HCT116 (cell line): ENCODE measurements at regions not wholly inside any gene's neighbourhood (a gene's known extent, or its start where the extent isn't known, plus 50 kb on each side); places are given as distances from the start of the nearest gene placed in this dataset.

Experiments
- ATAC-seq: fragments of 200-7000 bp; cut with Tn5 transposase; 2 replicates; pipeline ENCODE4 v1.9.1; 2020; ENCODE audit warnings: mild to moderate bottlenecking, moderate library complexity
- BruUV-seq: library from RNA; stranded (reverse); fragments of 400-500 nt; replicated peaks from 2 replicates; lab custom pipeline; 2021; lab: Mats Ljungman, UMichigan
- CTCF ChIA-PET: fragments of 300-600 bp; sonication (Branson Sonifier 250); formaldehyde crosslinking; loops from one replicate; lab custom pipeline; 2021; ENCODE audit warnings: antibody characterized with exemption; lab: Charles Lee
- POLR2A ChIA-PET: fragments of 300-600, 350-600 bp; sonication (Branson Sonifier 250); formaldehyde crosslinking; loops from one replicate; lab custom pipeline; 2021; ENCODE audit warnings: antibody characterized with exemption; lab: Charles Lee
- RAD21 ChIA-PET, 2 experiments: fragments of 300-600 bp; sonication (Branson Sonifier 250); formaldehyde crosslinking; loops; one replicate each; lab custom pipeline; 2023; ENCODE audit warnings: low total read pairs in 2 of 2; ENCODE audit not compliant: uncharacterized antibody in 2 of 2, unreplicated experiment in 2 of 2, low non-redundant PET in 1 of 2; lab: Charles Lee
- DNase-seq: peaks from one replicate; pipeline ENCODE4 v3.0.0-alpha.2; 2010; ENCODE audit warnings: low read depth, low spot score
- H2AFZ ChIP-seq: fragments of 200-600 bp; shearing (Covaris generic), sonication (generic); 2 replicates; pipeline ENCODE4 v1.6.1; 2017; ENCODE audit warnings: low read depth, mixed run types, mixed read lengths, antibody characterized with exemption, low read length; ENCODE audit not compliant: poor library complexity, severe bottlenecking
- H3K27ac ChIP-seq: 2 replicates; pipeline ENCODE4 v1.5.1; 2012; ENCODE audit warnings: low read depth, low read length
- H3K27me3 ChIP-seq: fragments of 200-600 bp; sonication (generic); 2 replicates; pipeline ENCODE4 v1.6.1; 2016; ENCODE audit warnings: mixed run types, low read length, mixed read lengths; ENCODE audit not compliant: insufficient read depth
- H3K36me3 ChIP-seq, 2 experiments: fragments of 200-500 bp in 1 of 2; fragments of 200-600 bp in 1 of 2; sonication (Bioruptor generic) in 1 of 2; sonication (generic) in 1 of 2; 2 replicates each; pipeline versions ENCODE4 v1.5.1 to v1.6.1; 2014 to 2016; ENCODE audit warnings: low read length in 2 of 2, inconsistent platforms in 1 of 2, mixed read lengths in 1 of 2, mixed run types in 1 of 2; ENCODE audit not compliant: insufficient read depth in 2 of 2, control insufficient read depth in 1 of 2
- H3K4me1 ChIP-seq, 2 experiments: fragments of 200-600 bp in 1 of 2; sonication (generic) in 1 of 2; 2 replicates each; pipeline versions ENCODE4 v1.5.1 to v1.6.1; 2012 to 2017; ENCODE audit warnings: low read length in 2 of 2, inconsistent platforms in 1 of 2, mild to moderate bottlenecking in 1 of 2, mixed read lengths in 1 of 2, mixed run types in 1 of 2, moderate library complexity in 1 of 2; ENCODE audit not compliant: insufficient read depth in 2 of 2, control insufficient read depth in 1 of 2
- H3K4me2 ChIP-seq: fragments of 200-600 bp; sonication (generic); 2 replicates; pipeline ENCODE4 v1.6.1; 2017; ENCODE audit warnings: mixed run types, low read length, mixed read lengths
- H3K4me3 ChIP-seq, 2 experiments: fragments of 200-600 bp in 1 of 2; sonication (generic) in 1 of 2; replicated peaks in 1 of 2; 2 replicates each; pipeline ENCODE4 v1.5.1; 2011 to 2016; ENCODE audit warnings: low read length in 2 of 2, control low read depth in 1 of 2, low read depth in 1 of 2, mild to moderate bottlenecking in 1 of 2, mixed read lengths in 1 of 2, mixed run types in 1 of 2
- H3K79me2 ChIP-seq: fragments of 200-600 bp; sonication (generic); 2 replicates; pipeline ENCODE4 v1.6.1; 2017; ENCODE audit warnings: mild to moderate bottlenecking, mixed run types, low read length, moderate library complexity, mixed read lengths; ENCODE audit not compliant: insufficient read depth
- H3K9ac ChIP-seq: fragments of 200-600 bp; sonication (generic); 2 replicates; pipeline ENCODE4 v1.6.1; 2016; ENCODE audit warnings: low read length, mixed read lengths
- H3K9me2 ChIP-seq: fragments of 200-600 bp; sonication (generic), shearing (Covaris generic); 2 replicates; pipeline ENCODE4 v1.6.1; 2017; ENCODE audit warnings: mixed run types, mild to moderate bottlenecking, moderate library complexity; ENCODE audit not compliant: insufficient read depth
- H3K9me3 ChIP-seq, 2 experiments: fragments of 200-500 bp in 1 of 2; fragments of 200-600 bp in 1 of 2; sonication (Bioruptor generic) in 1 of 2; sonication (generic) in 1 of 2; 2 replicates each; pipeline ENCODE4 v1.6.1; 2014 to 2017; ENCODE audit warnings: low read length in 2 of 2, mixed read lengths in 2 of 2, inconsistent platforms in 1 of 2, low read depth in 1 of 2, mild to moderate bottlenecking in 1 of 2, mixed run types in 1 of 2, moderate library complexity in 1 of 2; ENCODE audit not compliant: control insufficient read depth in 1 of 2, insufficient read depth in 1 of 2
- H4K20me1 ChIP-seq: fragments of 200-600 bp; sonication (generic), shearing (Covaris generic); 2 replicates; pipeline ENCODE4 v1.6.1; 2017; ENCODE audit warnings: mixed run types, mild to moderate bottlenecking, moderate library complexity; ENCODE audit not compliant: insufficient read depth
- CBX3 ChIP-seq: IDR thresholded peaks from 2 replicates; pipeline ENCODE4 v1.6.1; 2012; ENCODE audit warnings: low read depth
- CEBPB ChIP-seq: IDR thresholded peaks from 2 replicates; pipeline ENCODE4 v1.6.1; 2012; ENCODE audit warnings: low read depth
- EGR1 ChIP-seq: IDR thresholded peaks from 2 replicates; pipeline ENCODE4 v1.6.1; 2012; ENCODE audit warnings: low read depth
- EZH2 ChIP-seq: fragments of 200-600 bp; sonication (generic); IDR thresholded peaks from 2 replicates; pipeline ENCODE4 v1.6.1; 2017; ENCODE audit warnings: antibody characterized with exemption, mixed run types
- FOSL1 ChIP-seq: IDR thresholded peaks from 2 replicates; pipeline ENCODE4 v1.6.1; 2012; ENCODE audit warnings: low read depth
- POLR2A ChIP-seq: IDR thresholded peaks from 2 replicates; pipeline ENCODE4 v1.7.0; 2011; ENCODE audit warnings: borderline replicate concordance; ENCODE audit not compliant: insufficient read depth, insufficient read length; ENCODE audit errors: extremely low read depth
- SIN3A ChIP-seq: IDR thresholded peaks from 2 replicates; pipeline ENCODE4 v1.6.1; 2012; ENCODE audit warnings: low read depth
- SP1 ChIP-seq: IDR thresholded peaks from 2 replicates; pipeline ENCODE4 v1.6.1; 2012; ENCODE audit warnings: low read depth
- SRF ChIP-seq: IDR thresholded peaks from 2 replicates; pipeline ENCODE4 v1.6.1; 2012; ENCODE audit warnings: low read depth
- YY1 ChIP-seq: IDR thresholded peaks from 2 replicates; pipeline ENCODE4 v1.6.1; 2011; ENCODE audit warnings: low read length, low read depth, moderate library complexity, mild to moderate bottlenecking; ENCODE audit not compliant: insufficient replicate concordance; ENCODE audit errors: extremely low read depth
- ZBTB33 ChIP-seq: IDR thresholded peaks from 2 replicates; pipeline ENCODE4 v1.6.1; 2011; ENCODE audit warnings: mild to moderate bottlenecking, low read length, moderate library complexity; ENCODE audit not compliant: insufficient replicate concordance; ENCODE audit errors: extremely low read depth
- ZFX ChIP-seq: fragments of 450-650 bp; IDR thresholded peaks from 2 replicates; pipeline ENCODE4 v1.6.1; 2017
- ZNF274 ChIP-seq: fragments of 200-500 bp; sonication (Bioruptor generic); IDR thresholded peaks from 2 replicates; pipeline ENCODE4 v1.6.1; 2014; ENCODE audit warnings: mild to moderate bottlenecking, low read depth, low read length, inconsistent platforms
- intact Hi-C: fragments of 100-400 bp; cut with micrococcal nuclease; formaldehyde crosslinking; loops from 2 replicates; pipeline ENCODE4 v1.10.0; 2022
- TF ChIP-seq, protein P1 (sequence below): IDR thresholded peaks from 2 replicates; pipeline ENCODE4 v1.6.1; 2012

DNA sequence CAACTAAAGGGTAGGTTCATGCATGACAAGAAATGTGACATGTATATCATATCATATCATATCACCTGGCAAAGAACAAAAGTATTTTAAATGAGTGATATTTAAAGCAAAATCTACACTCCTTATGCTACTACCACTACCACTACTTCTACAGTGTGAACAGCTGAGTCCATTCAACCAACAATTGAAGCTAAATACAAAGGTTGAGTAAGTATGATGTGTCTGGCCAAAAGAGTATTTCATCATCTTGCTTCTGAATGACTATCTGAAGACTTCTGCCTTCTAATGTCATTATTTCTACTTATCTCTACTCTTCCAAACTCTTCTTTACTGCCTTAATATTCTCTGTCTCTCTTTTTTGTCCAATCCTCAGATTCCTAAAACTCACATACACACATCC, 292.6 kb upstream of the CAND1 start:
- ChIA-PET POLR2A (no interaction called here), CTCF (no interaction called here)
- intact Hi-C loops = no loop called here

GRCh38 chr12:66978802-66979201, 290.4 kb upstream of the CAND1 start:
- DNase-seq (no peak), ATAC-seq (no peak)
- H3K9me3 ChIP-seq = no peaks in the 10 kb centered on the region
- no peak overlapping the region for H3K4me3 ChIP-seq
- no peaks in the 10 kb centered on the region for H3K4me1 ChIP-seq
- H3K4me2 ChIP-seq = no peak overlapping the region
- TF ChIP-seq EZH2 (no peak), FOSL1 (no peak), CBX3 (no peak), CEBPB (no peak), ZBTB33 (no peak), POLR2A (no peak), ZNF274 (no peak), SIN3A (no peak), YY1 (no peak), SP1 (no peak), ZFX (no peak), EGR1 (no peak), SRF (no peak)
- H3K27me3 ChIP-seq = peaks cover 14% of the 10 kb centered on the region
- intact Hi-C loops = no loop called here
- no peaks in the 10 kb centered on the region for H3K36me3 ChIP-seq
- ChIA-PET CTCF (no interaction called here), RAD21 (no interaction called here), POLR2A (no interaction called here)
- H4K20me1 ChIP-seq = no peaks in the 10 kb centered on the region
- H3K27ac ChIP-seq = no peak overlapping the region
- no peaks in the 10 kb centered on the region for H3K79me2 ChIP-seq
- BruUV-seq = no TSS peak
- H3K9me2 ChIP-seq = no peaks in the 10 kb centered on the region
- H2AFZ ChIP-seq = no peak overlapping the region
- no peak overlapping the region for H3K9ac ChIP-seq

More for the DNA sequence above, 292.6 kb upstream of the CAND1 start:
- Histone ChIP-seq H3K4me3 (no peak overlapping the region), H3K79me2 (no peaks in the 10 kb centered on the region), H4K20me1 (no peaks in the 10 kb centered on the region), H3K27me3 (peaks cover 19% of the 10 kb centered on the region), H3K9me2 (no peaks in the 10 kb centered on the region), H3K27ac (no peak overlapping the region), H3K36me3 (no peaks in the 10 kb centered on the region), H2AFZ (no peak overlapping the region), H3K4me2 (no peak overlapping the region), H3K9me3 (no peaks in the 10 kb centered on the region), H3K4me1 (no peaks in the 10 kb centered on the region), H3K9ac (no peak overlapping the region)
- ATAC-seq (no peak), DNase-seq (no peak)
- no TSS peak for BruUV-seq
- RAD21 ChIA-PET = no interaction called here
- TF ChIP-seq SP1 = no peak
- TF ChIP-seq, protein P1, sequence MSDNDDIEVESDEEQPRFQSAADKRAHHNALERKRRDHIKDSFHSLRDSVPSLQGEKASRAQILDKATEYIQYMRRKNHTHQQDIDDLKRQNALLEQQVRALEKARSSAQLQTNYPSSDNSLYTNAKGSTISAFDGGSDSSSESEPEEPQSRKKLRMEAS = no peak
